ENCODE measurements at regions not wholly inside any gene's neighbourhood (a gene's known extent, or its start where the extent isn't known, plus 50 kb on each side); places are given as distances from the start of the nearest gene placed in this dataset.

GRCh38 chr1:213366141-213366831 is 315.2 kb downstream of the RPS6KC1 start:
- H3K27me3 ChIP-seq (replicated peaks; ENCODE audit: insufficient read depth, low read length): no peaks in the 10 kb centered on the region
- H3K9ac ChIP-seq (ENCODE audit: low read length): no peak overlapping the region
- no peaks in the 10 kb centered on the region for H4K20me1 ChIP-seq (ENCODE audit: insufficient read depth, low read length)
- H3K9me2 ChIP-seq (replicated peaks; ENCODE audit: insufficient read depth, low read length): no peaks in the 10 kb centered on the region
- DNase-seq: no peak
- no peak overlapping the region for H2AFZ ChIP-seq (ENCODE audit: low read length)
- H3K36me3 ChIP-seq (replicated peaks; ENCODE audit: insufficient read depth, low read length): no peaks in the 10 kb centered on the region
- TF ChIP-seq CTCF (IDR thresholded peaks at IDR 0.05; ENCODE audit: low read length) (no peak), EZH2 (optimal IDR thresholded peaks at IDR 0.05; ENCODE audit: low read depth, low read length) (no peak), EZH2phosphoT487 (IDR thresholded peaks at IDR 0.05; ENCODE audit: low read length) (no peak)
- no peak overlapping the region for H3K4me2 ChIP-seq (ENCODE audit: low read depth, low read length)
- H3K27ac ChIP-seq (ENCODE audit: low read length): no peak overlapping the region
- H3K4me1 ChIP-seq (ENCODE audit: low read length): no peaks in the 10 kb centered on the region
- no peak overlapping the region for H3K4me3 ChIP-seq (ENCODE audit: low read length)
- no peaks in the 10 kb centered on the region for H3K9me3 ChIP-seq (replicated peaks; ENCODE audit: insufficient read depth, low read length)
- no peaks in the 10 kb centered on the region for H3F3A ChIP-seq (ENCODE audit: insufficient read depth, low read length)
- no peaks in the 10 kb centered on the region for H3K79me2 ChIP-seq (ENCODE audit: low read length)

GRCh38 chr1:213369465-213369864 is 318.4 kb downstream of the RPS6KC1 start:
- DNase-seq: no peak
- H3F3A ChIP-seq (ENCODE audit: insufficient read depth, low read length): no peaks in the 10 kb centered on the region
- H3K27ac ChIP-seq (ENCODE audit: low read length): no peak overlapping the region
- no peak overlapping the region for H3K4me2 ChIP-seq (ENCODE audit: low read depth, low read length)
- no peak overlapping the region for H3K4me3 ChIP-seq (ENCODE audit: low read length)
- H3K36me3 ChIP-seq (replicated peaks; ENCODE audit: insufficient read depth, low read length): no peaks in the 10 kb centered on the region
- H3K9ac ChIP-seq (ENCODE audit: low read length): no peak overlapping the region
- H3K27me3 ChIP-seq (replicated peaks; ENCODE audit: insufficient read depth, low read length): no peaks in the 10 kb centered on the region
- no peaks in the 10 kb centered on the region for H3K9me3 ChIP-seq (replicated peaks; ENCODE audit: insufficient read depth, low read length)
- H3K79me2 ChIP-seq (ENCODE audit: low read length): no peaks in the 10 kb centered on the region
- TF ChIP-seq EZH2 (optimal IDR thresholded peaks at IDR 0.05; ENCODE audit: low read depth, low read length) (no peak), EZH2phosphoT487 (IDR thresholded peaks at IDR 0.05; ENCODE audit: low read length) (no peak), CTCF (IDR thresholded peaks at IDR 0.05; ENCODE audit: low read length) (no peak)
- H4K20me1 ChIP-seq (ENCODE audit: insufficient read depth, low read length): no peaks in the 10 kb centered on the region
- no peak overlapping the region for H2AFZ ChIP-seq (ENCODE audit: low read length)
- no peaks in the 10 kb centered on the region for H3K4me1 ChIP-seq (ENCODE audit: low read length)
- H3K9me2 ChIP-seq (replicated peaks; ENCODE audit: insufficient read depth, low read length): no peaks in the 10 kb centered on the region

- Histone ChIP-seq H4K20me1 (ENCODE audit: insufficient read depth, low read length) (no peaks in the 10 kb centered on the region), H3K4me2 (ENCODE audit: low read depth, low read length) (no peak overlapping the region), H3K36me3 (replicated peaks; ENCODE audit: insufficient read depth, low read length) (no peaks in the 10 kb centered on the region), H3K4me3 (ENCODE audit: low read length) (no peak overlapping the region), H3K9me2 (replicated peaks; ENCODE audit: insufficient read depth, low read length) (no peaks in the 10 kb centered on the region), H2AFZ (ENCODE audit: low read length) (no peak overlapping the region), H3K9ac (ENCODE audit: low read length) (no peak overlapping the region), H3K27ac (ENCODE audit: low read length) (no peak overlapping the region), H3K27me3 (replicated peaks; ENCODE audit: insufficient read depth, low read length) (no peaks in the 10 kb centered on the region), H3K4me1 (ENCODE audit: low read length) (no peaks in the 10 kb centered on the region), H3K79me2 (ENCODE audit: low read length) (no peaks in the 10 kb centered on the region), H3K9me3 (replicated peaks; ENCODE audit: insufficient read depth, low read length) (no peaks in the 10 kb centered on the region), H3F3A (ENCODE audit: insufficient read depth, low read length) (no peaks in the 10 kb centered on the region)
- DNase-seq: no peak
- no peak for TF ChIP-seq CTCF (IDR thresholded peaks at IDR 0.05; ENCODE audit: low read length)
- TF ChIP-seq EZH2phosphoT487 (IDR thresholded peaks at IDR 0.05; ENCODE audit: low read length): no peak
- no peak for TF ChIP-seq EZH2 (optimal IDR thresholded peaks at IDR 0.05; ENCODE audit: low read depth, low read length)
Observed at GRCh38 chr1:213370523-213370922, 319.5 kb downstream of the RPS6KC1 start.

Data from MM.1S (cell line).